ENCODE measurements at regions not wholly inside any gene's neighbourhood (a gene's known extent, or its start where the extent isn't known, plus 50 kb on each side); places are given as distances from the start of the nearest gene placed in this dataset.

DNA sequence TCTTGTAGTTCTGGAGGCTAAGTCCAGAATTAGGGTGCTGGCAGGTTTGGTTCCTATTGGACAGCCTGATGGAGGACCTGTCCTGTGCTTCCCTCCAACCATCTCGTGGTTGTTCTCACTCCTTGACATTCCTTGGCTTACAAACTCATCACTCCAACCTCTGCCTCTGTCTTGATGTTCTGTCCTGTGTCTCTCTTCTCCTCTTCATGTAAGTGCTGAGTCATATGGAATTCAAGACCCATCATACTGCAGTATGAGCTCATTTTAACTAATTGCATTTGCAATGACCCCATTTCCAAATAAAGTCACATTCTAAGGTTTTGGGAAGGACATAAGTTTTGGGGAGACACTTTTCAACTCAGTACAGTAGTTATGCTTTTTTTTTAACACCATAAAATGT lies 374.7 kb downstream of the TRIB2 start:
- TF ChIP-seq POLR2A (IDR thresholded peaks at IDR 0.05) = no peak
- TF ChIP-seq, protein P1, sequence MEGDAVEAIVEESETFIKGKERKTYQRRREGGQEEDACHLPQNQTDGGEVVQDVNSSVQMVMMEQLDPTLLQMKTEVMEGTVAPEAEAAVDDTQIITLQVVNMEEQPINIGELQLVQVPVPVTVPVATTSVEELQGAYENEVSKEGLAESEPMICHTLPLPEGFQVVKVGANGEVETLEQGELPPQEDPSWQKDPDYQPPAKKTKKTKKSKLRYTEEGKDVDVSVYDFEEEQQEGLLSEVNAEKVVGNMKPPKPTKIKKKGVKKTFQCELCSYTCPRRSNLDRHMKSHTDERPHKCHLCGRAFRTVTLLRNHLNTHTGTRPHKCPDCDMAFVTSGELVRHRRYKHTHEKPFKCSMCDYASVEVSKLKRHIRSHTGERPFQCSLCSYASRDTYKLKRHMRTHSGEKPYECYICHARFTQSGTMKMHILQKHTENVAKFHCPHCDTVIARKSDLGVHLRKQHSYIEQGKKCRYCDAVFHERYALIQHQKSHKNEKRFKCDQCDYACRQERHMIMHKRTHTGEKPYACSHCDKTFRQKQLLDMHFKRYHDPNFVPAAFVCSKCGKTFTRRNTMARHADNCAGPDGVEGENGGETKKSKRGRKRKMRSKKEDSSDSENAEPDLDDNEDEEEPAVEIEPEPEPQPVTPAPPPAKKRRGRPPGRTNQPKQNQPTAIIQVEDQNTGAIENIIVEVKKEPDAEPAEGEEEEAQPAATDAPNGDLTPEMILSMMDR (IDR thresholded peaks at IDR 0.05) = no peak
- 0% methylated on average over 1 of the region's 1 CpG for WGBS (ENCODE audit: insufficient coverage, low coverage, low lambda C conversion rate, missing lambda C conversion rate)
- intact Hi-C loops (cut with DNase I) = no loop called here
- no peaks in the 10 kb centered on the region for H3K9me3 ChIP-seq
- H3K4me1 ChIP-seq = no peaks in the 10 kb centered on the region
- no peak overlapping the region for H3K27ac ChIP-seq
- no peak for ATAC-seq
- DNase-seq = no peak
- H3K4me3 ChIP-seq = no peak overlapping the region
- no peaks in the 10 kb centered on the region for H3K27me3 ChIP-seq
- no peaks in the 10 kb centered on the region for H3K36me3 ChIP-seq

DNA sequence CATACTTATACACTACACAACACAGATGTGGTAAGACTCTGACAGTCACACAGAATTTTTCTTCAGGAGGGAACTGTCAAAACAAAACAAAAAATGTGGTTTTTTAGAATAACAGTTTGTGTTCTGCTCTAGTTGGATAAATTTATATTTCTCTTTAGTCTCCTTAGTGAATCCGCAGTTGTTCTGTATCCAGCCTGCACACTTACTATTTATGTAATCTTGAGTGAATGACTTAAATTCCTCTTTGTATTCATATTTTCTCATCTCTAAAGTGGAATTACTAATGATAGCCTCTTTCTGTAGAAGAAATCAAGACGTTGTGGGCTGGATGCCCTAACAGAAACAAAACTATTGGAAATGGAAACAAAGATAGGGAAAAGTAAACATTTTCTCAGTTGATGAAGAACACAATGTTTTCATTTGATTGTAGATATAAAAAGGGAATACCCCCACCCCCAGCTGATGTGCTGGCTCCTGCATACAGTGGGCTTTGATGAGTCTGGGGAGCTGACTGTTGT lies 375.2 kb downstream of the TRIB2 start:
- Histone ChIP-seq H3K4me3 (no peak overlapping the region), H3K4me1 (no peaks in the 10 kb centered on the region), H3K27me3 (no peaks in the 10 kb centered on the region), H3K27ac (no peak overlapping the region), H3K36me3 (no peaks in the 10 kb centered on the region), H3K9me3 (no peaks in the 10 kb centered on the region)
- 54% methylated on average over 2 of the region's 2 CpGs for WGBS (ENCODE audit: insufficient coverage, low coverage, low lambda C conversion rate, missing lambda C conversion rate)
- DNase-seq = no peak
- TF ChIP-seq, protein P1 (IDR thresholded peaks at IDR 0.05) = no peak
- no peak for TF ChIP-seq POLR2A (IDR thresholded peaks at IDR 0.05)
- no peak for ATAC-seq
- intact Hi-C loops (cut with DNase I) = no loop called here

DNA sequence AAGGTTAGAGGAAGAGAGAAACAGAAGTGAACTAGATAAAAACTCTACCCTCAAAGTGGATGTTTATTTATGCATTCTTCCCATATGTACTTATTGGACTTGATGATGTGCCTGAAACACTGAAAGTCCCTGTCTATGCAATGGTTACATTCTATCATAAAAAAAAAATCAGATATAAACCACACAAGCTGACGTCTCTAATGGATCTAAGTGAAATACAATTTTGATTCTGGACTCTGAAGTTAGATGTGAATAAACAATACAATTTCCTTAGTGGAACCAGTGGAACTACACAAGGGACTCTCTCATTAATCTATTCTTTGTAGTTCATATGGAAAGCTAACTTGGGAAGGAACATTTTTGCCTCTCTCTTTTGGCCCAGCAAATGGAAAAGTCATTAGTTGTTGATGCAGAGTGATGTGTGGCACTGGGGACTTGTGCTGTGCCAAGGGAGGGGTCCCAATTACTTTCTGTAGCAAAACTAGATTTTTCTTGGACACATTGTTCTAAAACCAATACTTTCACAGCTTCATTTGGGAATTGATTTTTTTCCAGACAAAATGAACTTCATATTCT lies 376.8 kb downstream of the TRIB2 start:
- TF ChIP-seq, protein P1 (IDR thresholded peaks at IDR 0.05) = no peak
- TF ChIP-seq POLR2A (IDR thresholded peaks at IDR 0.05) = no peak
- intact Hi-C loops (cut with DNase I) = no loop called here
- H3K27me3 ChIP-seq = no peaks in the 10 kb centered on the region
- no peaks in the 10 kb centered on the region for H3K9me3 ChIP-seq
- no peaks in the 10 kb centered on the region for H3K36me3 ChIP-seq
- 35% methylated on average over 1 of the region's 1 CpG for WGBS (ENCODE audit: insufficient coverage, low coverage, low lambda C conversion rate, missing lambda C conversion rate)
- H3K4me3 ChIP-seq = no peak overlapping the region
- no peak overlapping the region for H3K27ac ChIP-seq
- DNase-seq = no peak
- H3K4me1 ChIP-seq = no peaks in the 10 kb centered on the region
- ATAC-seq = no peak

DNA sequence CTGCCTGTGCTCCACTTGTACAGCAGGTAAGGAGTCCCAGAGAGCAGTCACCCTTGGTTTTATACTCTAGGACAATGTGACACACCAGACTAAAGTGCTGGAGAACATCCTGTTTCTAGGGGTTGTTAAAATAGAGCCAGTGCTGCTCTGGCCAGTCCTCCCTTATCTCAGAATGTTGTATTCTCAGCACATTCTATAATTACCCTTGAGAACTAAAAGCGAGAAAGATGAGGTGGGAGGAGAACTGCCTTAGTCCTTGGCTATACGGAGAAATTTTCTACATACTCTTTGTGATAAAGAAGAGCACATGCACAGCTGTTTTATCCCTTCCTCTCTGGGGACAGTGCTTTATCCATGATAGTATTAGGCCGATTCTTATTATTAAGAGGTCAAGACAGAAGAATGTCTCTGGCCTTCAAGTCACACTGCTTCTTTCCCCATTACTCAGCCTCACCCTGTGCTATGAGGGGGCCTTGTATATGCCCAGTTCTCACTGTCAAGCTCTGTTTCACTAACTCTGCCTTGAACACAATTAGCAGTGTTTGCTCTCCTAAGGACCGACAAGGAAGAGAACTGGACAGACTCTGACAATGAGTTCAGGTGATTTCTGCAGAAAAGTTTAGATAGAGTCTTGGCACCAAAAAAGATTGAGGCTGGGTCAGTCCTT lies 385.8 kb downstream of the TRIB2 start:
- Histone ChIP-seq H3K27ac (no peak overlapping the region), H3K4me3 (no peak overlapping the region), H3K4me1 (peaks cover 0 to 19% (median 0%) of the 10 kb centered on the region in 4 donors), H3K27me3 (no peaks in the 10 kb centered on the region), H3K9me3 (no peaks in the 10 kb centered on the region), H3K36me3 (no peaks in the 10 kb centered on the region)
- intact Hi-C loops (cut with DNase I) = no loop called here
- no peak for TF ChIP-seq POLR2A (IDR thresholded peaks at IDR 0.05)
- TF ChIP-seq, protein P1 (IDR thresholded peaks at IDR 0.05) = no peak
- ATAC-seq (peak in 1 of 4 donors; percentile 54), DNase-seq (no peak)
- 79% methylated on average over 3 of the region's 4 CpGs for WGBS (ENCODE audit: insufficient coverage, low coverage, low lambda C conversion rate, missing lambda C conversion rate)

All from right lobe of liver (tissue), 6 donors.